Smooth muscle cell (in vitro differentiated cells): ENCODE measurements at regions not wholly inside any gene's neighbourhood (a gene's known extent, or its start where the extent isn't known, plus 50 kb on each side); places are given as distances from the start of the nearest gene placed in this dataset.

Source experiments
- DNase-seq: peaks from one replicate; lab custom pipeline; 2025; ENCODE audit not compliant: unreplicated experiment; lab: John Stamatoyannopoulos, UW
- H2AFZ ChIP-seq: fragments of 200-600 bp; sonication (generic); 2 replicates; pipeline ENCODE4 v1.6.0; 2016; ENCODE audit warnings: antibody characterized with exemption, low read depth, mild to moderate bottlenecking
- H3F3A ChIP-seq: fragments of 200-600 bp; sonication (generic); 2 replicates; pipeline ENCODE4 v1.6.0; 2017; ENCODE audit warnings: antibody characterized with exemption, low read depth
- H3K27ac ChIP-seq: fragments of 200-600 bp; sonication (generic); 2 replicates; pipeline ENCODE4 v1.5.1; 2016; ENCODE audit warnings: low read depth, mild to moderate bottlenecking
- H3K27me3 ChIP-seq: fragments of 200-600 bp; sonication (generic); 2 replicates; pipeline ENCODE4 v1.6.1; 2016; ENCODE audit warnings: low read depth, mild to moderate bottlenecking
- H3K36me3 ChIP-seq: fragments of 200-600 bp; sonication (generic); 2 replicates; pipeline ENCODE4 v1.5.1; 2016; ENCODE audit warnings: low read depth
- H3K4me1 ChIP-seq: fragments of 200-600 bp; sonication (generic); 2 replicates; pipeline ENCODE4 v1.5.1; 2016; ENCODE audit warnings: low read depth
- H3K4me2 ChIP-seq: fragments of 200-600 bp; sonication (generic); 2 replicates; pipeline ENCODE4 v1.6.0; 2016; ENCODE audit warnings: mild to moderate bottlenecking
- H3K4me3 ChIP-seq: fragments of 200-600 bp; sonication (generic); 2 replicates; pipeline ENCODE4 v1.5.1; 2016; ENCODE audit warnings: mild to moderate bottlenecking
- H3K79me2 ChIP-seq: fragments of 200-600 bp; sonication (generic); 2 replicates; pipeline ENCODE4 v1.6.0; 2016; ENCODE audit warnings: low read depth, mild to moderate bottlenecking
- H3K9ac ChIP-seq: fragments of 200-600 bp; sonication (generic); 2 replicates; pipeline ENCODE4 v1.6.0; 2016; ENCODE audit warnings: low read depth
- H3K9me3 ChIP-seq: fragments of 200-600 bp; sonication (generic); replicated peaks from 2 replicates; pipeline ENCODE4 v1.5.1; 2016; ENCODE audit warnings: low read depth
- H4K20me1 ChIP-seq: fragments of 200-600 bp; sonication (generic); 2 replicates; pipeline ENCODE4 v1.6.0; 2016; ENCODE audit warnings: low read depth
- WGBS: methylation state at CpG from one replicate; pipeline ENCODE4 v1.1.7; 2016; ENCODE audit warnings: low lambda C conversion rate; 5-methylcytosine and 5-hydroxymethylcytosine counted together
- TF ChIP-seq, protein P1 (sequence below): fragments of 200-600 bp; sonication (generic); IDR thresholded peaks from 2 replicates; pipeline ENCODE4 v1.5.1; 2017; ENCODE audit warnings: borderline replicate concordance, mild to moderate bottlenecking, antibody characterized with exemption; ENCODE audit not compliant: insufficient read depth, poor library complexity, severe bottlenecking

DNA sequence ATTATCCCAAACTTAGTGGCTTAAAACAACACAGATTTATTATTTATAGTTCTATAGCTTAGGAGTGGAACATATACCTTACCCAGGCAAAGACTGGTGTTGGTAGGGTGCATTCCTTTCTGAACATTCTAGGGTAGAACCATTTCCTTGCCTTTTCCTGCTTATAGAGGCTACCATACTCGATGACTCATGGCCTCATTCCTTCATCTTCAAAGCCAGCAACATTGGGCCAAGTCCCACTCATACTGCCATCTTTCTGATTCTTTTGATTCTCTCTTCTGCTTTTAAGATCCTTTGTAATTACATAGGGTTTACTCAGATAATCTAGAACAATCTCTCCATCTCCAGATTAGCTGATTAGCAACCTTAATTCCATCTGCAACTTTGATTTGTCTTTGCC lies 452.7 kb upstream of the KLF4 start:
- TF ChIP-seq, protein P1, sequence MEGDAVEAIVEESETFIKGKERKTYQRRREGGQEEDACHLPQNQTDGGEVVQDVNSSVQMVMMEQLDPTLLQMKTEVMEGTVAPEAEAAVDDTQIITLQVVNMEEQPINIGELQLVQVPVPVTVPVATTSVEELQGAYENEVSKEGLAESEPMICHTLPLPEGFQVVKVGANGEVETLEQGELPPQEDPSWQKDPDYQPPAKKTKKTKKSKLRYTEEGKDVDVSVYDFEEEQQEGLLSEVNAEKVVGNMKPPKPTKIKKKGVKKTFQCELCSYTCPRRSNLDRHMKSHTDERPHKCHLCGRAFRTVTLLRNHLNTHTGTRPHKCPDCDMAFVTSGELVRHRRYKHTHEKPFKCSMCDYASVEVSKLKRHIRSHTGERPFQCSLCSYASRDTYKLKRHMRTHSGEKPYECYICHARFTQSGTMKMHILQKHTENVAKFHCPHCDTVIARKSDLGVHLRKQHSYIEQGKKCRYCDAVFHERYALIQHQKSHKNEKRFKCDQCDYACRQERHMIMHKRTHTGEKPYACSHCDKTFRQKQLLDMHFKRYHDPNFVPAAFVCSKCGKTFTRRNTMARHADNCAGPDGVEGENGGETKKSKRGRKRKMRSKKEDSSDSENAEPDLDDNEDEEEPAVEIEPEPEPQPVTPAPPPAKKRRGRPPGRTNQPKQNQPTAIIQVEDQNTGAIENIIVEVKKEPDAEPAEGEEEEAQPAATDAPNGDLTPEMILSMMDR, result no peak
- Histone ChIP-seq H3K27me3 (no peaks in the 10 kb centered on the region), H2AFZ (no peak overlapping the region), H3K9ac (no peak overlapping the region), H3K4me1 (no peaks in the 10 kb centered on the region), H3F3A (no peaks in the 10 kb centered on the region), H3K79me2 (no peaks in the 10 kb centered on the region), H3K27ac (no peak overlapping the region), H3K4me3 (no peak overlapping the region), H3K4me2 (no peak overlapping the region), H3K9me3 (no peaks in the 10 kb centered on the region), H3K36me3 (no peaks in the 10 kb centered on the region), H4K20me1 (no peaks in the 10 kb centered on the region)
- WGBS, result 96% methylated on average over 1 of the region's 1 CpG
- DNase-seq, result no peak

DNA sequence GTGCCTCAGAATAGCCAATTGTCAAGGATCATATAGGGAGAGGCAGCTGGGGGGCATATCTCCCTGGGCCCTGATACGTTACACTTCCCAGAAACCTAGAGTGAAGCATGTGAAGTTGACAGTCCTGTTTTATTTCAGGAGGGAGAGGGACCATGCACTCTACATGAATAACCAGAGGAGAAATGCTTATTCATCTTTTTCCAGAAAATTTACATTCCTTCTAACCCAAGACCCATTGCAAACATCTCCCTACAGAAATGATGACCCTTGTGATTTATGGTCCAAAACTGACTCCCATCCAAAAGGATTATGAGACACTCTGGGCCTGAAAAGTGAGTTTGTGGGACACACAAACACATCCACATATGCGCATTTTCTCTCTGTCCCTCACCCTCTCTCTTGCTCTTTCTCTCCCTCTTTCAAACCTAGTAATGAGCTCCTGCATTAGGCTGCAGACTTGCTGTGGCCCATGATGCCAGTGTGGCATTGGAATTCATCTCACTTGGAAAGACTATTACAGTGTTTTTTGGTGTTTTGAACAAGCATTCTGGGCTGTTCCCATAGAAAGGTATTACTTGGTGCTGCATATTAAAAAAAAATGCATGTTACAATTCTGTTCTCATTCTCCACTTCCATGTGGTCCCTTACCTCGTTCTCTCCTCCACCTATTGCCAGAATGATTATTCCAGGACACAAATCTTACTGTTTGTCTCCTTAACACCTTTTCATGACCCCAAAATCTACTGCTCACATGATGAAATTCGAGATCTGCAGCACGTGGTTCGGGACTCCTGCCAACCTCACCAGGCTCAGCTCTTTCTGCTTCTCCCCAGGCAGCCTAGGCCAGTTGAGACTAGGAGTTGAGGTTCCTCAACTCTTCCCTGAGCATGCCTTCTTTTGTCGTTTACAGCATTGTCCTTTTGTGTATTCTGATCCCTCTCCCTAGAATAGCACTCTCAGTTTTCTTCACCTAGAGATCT lies 451.3 kb upstream of the KLF4 start:
- WGBS, result 80% methylated on average over 7 of the region's 7 CpGs
- TF ChIP-seq, protein P1, result no peak
- Histone ChIP-seq H4K20me1 (no peaks in the 10 kb centered on the region), H3K9me3 (no peaks in the 10 kb centered on the region), H3K27ac (no peak overlapping the region), H3K79me2 (no peaks in the 10 kb centered on the region), H2AFZ (no peak overlapping the region), H3K9ac (no peak overlapping the region), H3K4me2 (no peak overlapping the region), H3K4me1 (no peaks in the 10 kb centered on the region), H3K4me3 (no peak overlapping the region), H3K27me3 (no peaks in the 10 kb centered on the region), H3K36me3 (no peaks in the 10 kb centered on the region), H3F3A (no peaks in the 10 kb centered on the region)
- DNase-seq, result no peak

DNA sequence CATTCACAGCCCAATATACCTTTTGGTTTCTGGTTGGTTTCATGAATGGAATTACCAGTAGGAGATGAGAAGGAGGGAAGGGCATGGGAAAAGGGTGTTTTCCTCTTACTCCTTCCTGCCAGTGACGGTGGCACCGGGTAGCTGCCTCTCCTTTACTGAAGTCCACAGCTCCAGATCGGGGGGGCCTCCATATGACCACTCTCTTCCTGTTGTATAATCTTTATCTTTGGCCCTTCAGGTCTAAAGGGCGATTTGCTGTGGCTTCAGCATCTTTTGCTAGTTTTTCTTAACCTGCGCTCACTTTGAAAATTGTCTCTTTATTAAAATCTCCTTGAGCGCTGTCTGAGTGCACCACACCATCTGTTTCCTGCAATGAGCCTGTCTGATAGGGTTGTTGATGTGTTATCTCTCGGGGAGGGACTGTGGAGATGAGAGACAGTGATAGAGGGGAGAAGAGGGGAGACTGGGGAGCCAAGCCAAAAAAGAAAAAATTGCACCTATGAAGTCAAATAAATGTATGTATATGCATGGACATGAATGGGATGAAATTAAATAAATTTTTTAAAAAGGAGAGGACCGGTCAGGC lies 449.3 kb upstream of the KLF4 start:
- DNase-seq, result no peak
- H3K4me2 ChIP-seq, result no peak overlapping the region
- H3K27ac ChIP-seq, result no peak overlapping the region
- H3K9me3 ChIP-seq, result no peaks in the 10 kb centered on the region
- WGBS, result 96% methylated on average over 8 of the region's 8 CpGs
- H3F3A ChIP-seq, result no peaks in the 10 kb centered on the region
- no peak overlapping the region for H2AFZ ChIP-seq
- no peaks in the 10 kb centered on the region for H4K20me1 ChIP-seq
- H3K4me1 ChIP-seq, result no peaks in the 10 kb centered on the region
- no peaks in the 10 kb centered on the region for H3K27me3 ChIP-seq
- H3K4me3 ChIP-seq, result no peak overlapping the region
- no peaks in the 10 kb centered on the region for H3K79me2 ChIP-seq
- no peaks in the 10 kb centered on the region for H3K36me3 ChIP-seq
- H3K9ac ChIP-seq, result no peak overlapping the region
- TF ChIP-seq, protein P1, result no peak
